GM12891 (cell line): ENCODE measurements at regions not wholly inside any gene's neighbourhood (a gene's known extent, or its start where the extent isn't known, plus 50 kb on each side); places are given as distances from the start of the nearest gene placed in this dataset.

Experiments
- POLR2A ChIP-seq: IDR thresholded peaks from 2 replicates; pipeline ENCODE4 v1.6.1; 2011; ENCODE audit warnings: low read depth, low read length, control low read depth
- POLR2AphosphoS5 ChIP-seq: IDR thresholded peaks from 2 replicates; pipeline ENCODE4 v1.6.1; 2011; ENCODE audit warnings: low read depth, low read length, control low read depth
- POU2F2 ChIP-seq: IDR thresholded peaks from 2 replicates; pipeline ENCODE4 v1.6.1; 2011; ENCODE audit warnings: low read depth, mild to moderate bottlenecking, control low read depth, low read length, moderate library complexity
- SPI1 ChIP-seq: IDR thresholded peaks from 2 replicates; pipeline ENCODE4 v1.6.1; 2011; ENCODE audit warnings: low read depth, low read length, control low read depth
- TAF1 ChIP-seq: IDR thresholded peaks from 2 replicates; pipeline ENCODE4 v1.6.1; 2011; ENCODE audit warnings: low read depth, low read length, control low read depth

GRCh38 chr10:8700689-8701088 is 646.2 kb downstream of the GATA3 start:
- TF ChIP-seq POLR2AphosphoS5 (no peak), TAF1 (no peak), POLR2A (no peak), POU2F2 (no peak), SPI1 (no peak)
